ENCODE measurements at regions not wholly inside any gene's neighbourhood (a gene's known extent, or its start where the extent isn't known, plus 50 kb on each side); places are given as distances from the start of the nearest gene placed in this dataset.

DNA sequence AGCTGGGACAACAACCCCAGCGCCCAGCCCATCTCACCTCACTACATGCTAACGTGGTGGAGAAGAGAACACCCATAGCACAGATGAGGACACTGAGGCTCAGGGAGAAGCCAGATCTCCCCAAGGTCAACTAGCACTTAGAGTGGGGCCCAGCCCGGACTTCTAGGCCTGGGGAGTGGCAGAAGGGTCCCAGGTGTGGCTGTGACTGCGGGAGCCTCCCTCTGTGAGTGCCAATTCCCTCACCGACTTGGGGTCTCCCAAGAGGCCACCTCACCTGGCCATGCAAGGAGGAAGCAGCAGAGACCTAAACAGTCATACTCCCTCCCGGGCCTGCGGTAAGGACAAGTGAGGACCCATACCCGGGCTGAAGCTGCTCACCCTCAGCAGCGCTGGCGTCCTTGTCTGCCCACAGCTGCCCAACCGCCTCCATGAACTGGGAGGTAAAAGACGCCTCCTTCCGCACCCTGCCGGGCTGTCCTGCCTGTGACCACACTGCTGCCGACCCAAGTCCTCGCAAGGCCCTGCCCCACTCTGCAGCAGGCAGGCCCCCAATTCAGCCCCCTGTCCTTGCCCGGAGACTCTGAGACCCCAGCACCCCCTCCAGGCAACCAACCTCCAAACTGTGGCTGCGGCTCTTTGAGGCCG, 93.2 kb upstream of the RTL6 start:
- no peak for TF ChIP-seq FOS (IDR thresholded peaks at IDR 0.05; ENCODE audit: borderline replicate concordance, insufficient read depth, low read length)
- no peak for TF ChIP-seq MYC (IDR thresholded peaks at IDR 0.05; ENCODE audit: low read depth, low read length)
- TF ChIP-seq, protein P1, sequence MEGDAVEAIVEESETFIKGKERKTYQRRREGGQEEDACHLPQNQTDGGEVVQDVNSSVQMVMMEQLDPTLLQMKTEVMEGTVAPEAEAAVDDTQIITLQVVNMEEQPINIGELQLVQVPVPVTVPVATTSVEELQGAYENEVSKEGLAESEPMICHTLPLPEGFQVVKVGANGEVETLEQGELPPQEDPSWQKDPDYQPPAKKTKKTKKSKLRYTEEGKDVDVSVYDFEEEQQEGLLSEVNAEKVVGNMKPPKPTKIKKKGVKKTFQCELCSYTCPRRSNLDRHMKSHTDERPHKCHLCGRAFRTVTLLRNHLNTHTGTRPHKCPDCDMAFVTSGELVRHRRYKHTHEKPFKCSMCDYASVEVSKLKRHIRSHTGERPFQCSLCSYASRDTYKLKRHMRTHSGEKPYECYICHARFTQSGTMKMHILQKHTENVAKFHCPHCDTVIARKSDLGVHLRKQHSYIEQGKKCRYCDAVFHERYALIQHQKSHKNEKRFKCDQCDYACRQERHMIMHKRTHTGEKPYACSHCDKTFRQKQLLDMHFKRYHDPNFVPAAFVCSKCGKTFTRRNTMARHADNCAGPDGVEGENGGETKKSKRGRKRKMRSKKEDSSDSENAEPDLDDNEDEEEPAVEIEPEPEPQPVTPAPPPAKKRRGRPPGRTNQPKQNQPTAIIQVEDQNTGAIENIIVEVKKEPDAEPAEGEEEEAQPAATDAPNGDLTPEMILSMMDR (IDR thresholded peaks at IDR 0.05; ENCODE audit: extremely low read depth in 1 of 2, insufficient read depth in 1 of 2, low read depth in 1 of 2, low read length in 2 of 2): no peak
- TF ChIP-seq POLR2AphosphoS5 (IDR thresholded peaks at IDR 0.05; ENCODE audit: insufficient read depth, low read depth, low read length): no peak

All from endothelial cell of umbilical vein (primary cell).